HG03280 (cell line): ENCODE measurements at regions not wholly inside any gene's neighbourhood (a gene's known extent, or its start where the extent isn't known, plus 50 kb on each side); places are given as distances from the start of the nearest gene placed in this dataset.
A peak's percentile ranks its signal among the peaks of the same experiment; 100 is the strongest.

Experiments used
- ATAC-seq: cut with Tn5 transposase; IDR thresholded peaks from one replicate; pipeline ENCODE4 v1.9.1; 2021; ENCODE audit warnings: mild to moderate bottlenecking, moderate library complexity; ENCODE audit not compliant: unreplicated experiment

- no peak for ATAC-seq
Measured at GRCh38 chr7:136807598-136807997, 60.9 kb upstream of the CHRM2 start.

- no peak for ATAC-seq
Measured at GRCh38 chr7:136803028-136803427, 65.4 kb upstream of the CHRM2 start.

- ATAC-seq = no peak
Measured at GRCh38 chr7:136783934-136784333, 84.5 kb upstream of the CHRM2 start.

- ATAC-seq = no peak
Measured at GRCh38 chr7:136741941-136742340, 126.5 kb upstream of the CHRM2 start.

- no peak for ATAC-seq
Measured at GRCh38 chr7:136728945-136729344, 139.5 kb upstream of the CHRM2 start.

GRCh38 chr7:136726460-136726859, 142.0 kb upstream of the CHRM2 start:
- ATAC-seq = no peak

GRCh38 chr7:136717910-136718557, 150.4 kb upstream of the CHRM2 start:
- no peak for ATAC-seq

- ATAC-seq = no peak
Measured at GRCh38 chr7:136714062-136714461, 154.4 kb upstream of the CHRM2 start.

- no peak for ATAC-seq
Measured at GRCh38 chr7:136710751-136711150, 157.7 kb upstream of the CHRM2 start.

- ATAC-seq = no peak
Measured at GRCh38 chr7:136709876-136710275, 158.6 kb upstream of the CHRM2 start.

- no peak for ATAC-seq
Measured at GRCh38 chr7:136702913-136703312, 165.5 kb upstream of the CHRM2 start.

- no peak for ATAC-seq
Measured at GRCh38 chr7:136698977-136699376, 169.5 kb upstream of the CHRM2 start.

- no peak for ATAC-seq
Measured at GRCh38 chr7:136698231-136698630, 170.2 kb upstream of the CHRM2 start.

GRCh38 chr7:136697271-136697670, 171.2 kb upstream of the CHRM2 start:
- no peak for ATAC-seq

GRCh38 chr7:136693166-136694119, 175.0 kb upstream of the CHRM2 start:
- no peak for ATAC-seq

GRCh38 chr7:136692221-136692620, 176.2 kb upstream of the CHRM2 start:
- no peak for ATAC-seq

- ATAC-seq = no peak
Measured at GRCh38 chr7:136688601-136689000, 179.9 kb upstream of the CHRM2 start.

GRCh38 chr7:136687693-136688322, 180.6 kb upstream of the CHRM2 start:
- ATAC-seq = no peak

GRCh38 chr7:136685501-136686173, 182.8 kb upstream of the CHRM2 start:
- ATAC-seq = no peak

- peak; percentile 51 for ATAC-seq
Measured at GRCh38 chr7:136677471-136678365, 190.7 kb upstream of the CHRM2 start.
